ENCODE measurements at regions not wholly inside any gene's neighbourhood (a gene's known extent, or its start where the extent isn't known, plus 50 kb on each side); places are given as distances from the start of the nearest gene placed in this dataset.

GRCh38 chr9:96082516-96083232 is 207.2 kb downstream of the ERCC6L2 start:
- Histone ChIP-seq H3K23ac (ENCODE audit: insufficient read length) (no peak overlapping the region), H4K8ac (ENCODE audit: extremely low read depth, insufficient read depth, low read length) (no peak overlapping the region), H3K56ac (replicated peaks; ENCODE audit: insufficient read length, low read depth, low read length) (no peak overlapping the region), H2AFZ (ENCODE audit: low read length) (no peak overlapping the region), H3K36me3 (ENCODE audit: control insufficient read depth in 2 of 4, insufficient read depth in 4 of 4, low read length in 3 of 4) (no peaks in the 10 kb centered on the region), H2BK120ac (replicated peaks; ENCODE audit: low read depth, low read length) (no peak overlapping the region), H2BK5ac (ENCODE audit: low read depth, low read length) (no peak overlapping the region), H3K14ac (ENCODE audit: insufficient read length) (no peak overlapping the region), H3K79me1 (ENCODE audit: low read depth, low read length) (no peaks in the 10 kb centered on the region), H3K4me1 (replicated peaks in 1 of 4; ENCODE audit: control insufficient read depth in 3 of 4, insufficient read depth in 4 of 4, low read length in 3 of 4) (peaks cover 4 to 14% (median 9%) of the 10 kb centered on the region in 4 experiments), H2BK12ac (ENCODE audit: low read depth, low read length) (no peak overlapping the region), H3K27ac (ENCODE audit: low read depth, low read length) (no peak overlapping the region), H3K18ac (ENCODE audit: extremely low read depth, low read length) (no peak overlapping the region), H4K20me1 (replicated peaks in 1 of 2; ENCODE audit: control insufficient read depth in 1 of 2, insufficient read depth in 2 of 2, low read length in 2 of 2) (no peaks in the 10 kb centered on the region), H3K79me2 (ENCODE audit: control insufficient read depth in 1 of 2, insufficient read depth in 2 of 2, low read length in 2 of 2) (no peaks in the 10 kb centered on the region), H3K27me3 (replicated peaks in 1 of 4; ENCODE audit: control insufficient read depth in 3 of 4, extremely low read depth in 1 of 4, insufficient read depth in 3 of 4, low read length in 3 of 4) (no peaks in the 10 kb centered on the region), H3K4me2 (ENCODE audit: insufficient read depth in 1 of 2, low read depth in 2 of 2, low read length in 2 of 2) (no peak overlapping the region), H3K9ac (replicated peaks in 1 of 4; ENCODE audit: extremely low read depth in 1 of 4, low read depth in 3 of 4, low read length in 3 of 4) (no peak overlapping the region), H4K91ac (replicated peaks; ENCODE audit: insufficient read length, low read length) (no peak overlapping the region), H3K9me3 (ENCODE audit: insufficient read depth in 2 of 2, low read depth in 1 of 2, low read length in 1 of 2) (no peaks in the 10 kb centered on the region), H2BK15ac (ENCODE audit: low read length) (no peak overlapping the region), H3K23me2 (ENCODE audit: low read depth, low read length) (no peaks in the 10 kb centered on the region), H4K5ac (ENCODE audit: insufficient read length, low read depth, low read length) (no peak overlapping the region), H2BK20ac (ENCODE audit: low read length) (no peak overlapping the region), H3K4me3 (ENCODE audit: extremely low read depth in 1 of 4, insufficient read depth in 2 of 4, low read depth in 3 of 4, low read length in 4 of 4) (no peak overlapping the region), H3K4ac (replicated peaks; ENCODE audit: insufficient read length, low read depth, low read length) (no peak overlapping the region), H2AK5ac (ENCODE audit: low read depth, low read length) (no peak overlapping the region)
- WGBS, 2 experiments (ENCODE audit: extremely low coverage in 1 of 2, insufficient coverage in 1 of 2, insufficient read length in 1 of 2, insufficient replicate concordance in 2 of 2, low coverage in 1 of 2, low lambda C conversion rate in 2 of 2, missing lambda C conversion rate in 1 of 2): 91% methylated on average over 15 of the region's 15 CpGs; no CpG with 5 or more reads in 1 of the 2 experiments
- DNase-seq (ENCODE audit: low read depth in 1 of 2, low spot score in 2 of 2): no peak
- POLR2A ChIA-PET (ENCODE audit: partially characterized antibody): no interaction called here
- CTCF ChIA-PET (ENCODE audit: partially characterized antibody): interaction anchor here (3.2 to 5.1 kb wide), 2 partner anchors 11 to 135 kb away, joined by 11 to 22 read pairs; no protein-coding TSS in a partner anchor
- FAIRE-seq: no peak
- TF ChIP-seq CHD2 (IDR thresholded peaks at IDR 0.05; ENCODE audit: low read length) (no peak), SP4 (IDR thresholded peaks at IDR 0.05; ENCODE audit: low read length) (no peak), ZNF274 (IDR thresholded peaks at IDR 0.05; ENCODE audit: borderline replicate concordance, extremely low read depth, low read length) (no peak), EZH2 (IDR thresholded peaks at IDR 0.05; ENCODE audit: low read depth, low read length, severe bottlenecking) (no peak), KDM5A (IDR thresholded peaks at IDR 0.05; ENCODE audit: low read length) (no peak), TAF7 (optimal IDR thresholded peaks at IDR 0.05; ENCODE audit: borderline replicate concordance, low read depth, low read length) (no peak), TBP (IDR thresholded peaks at IDR 0.05; ENCODE audit: low read depth, low read length) (no peak), BRCA1 (IDR thresholded peaks at IDR 0.05; ENCODE audit: low read depth, low read length) (no peak), SP1 (IDR thresholded peaks at IDR 0.05; ENCODE audit: low read depth, low read length) (no peak), TAF1 (IDR thresholded peaks at IDR 0.05; ENCODE audit: low read depth, low read length) (no peak), JUND (IDR thresholded peaks at IDR 0.05; ENCODE audit: low read length) (no peak), SRF (IDR thresholded peaks at IDR 0.05; ENCODE audit: low read depth, low read length) (no peak), CREB1 (IDR thresholded peaks at IDR 0.05) (no peak), SUZ12 (IDR thresholded peaks at IDR 0.05; ENCODE audit: low read length) (no peak)
- TF ChIP-seq, protein P1, sequence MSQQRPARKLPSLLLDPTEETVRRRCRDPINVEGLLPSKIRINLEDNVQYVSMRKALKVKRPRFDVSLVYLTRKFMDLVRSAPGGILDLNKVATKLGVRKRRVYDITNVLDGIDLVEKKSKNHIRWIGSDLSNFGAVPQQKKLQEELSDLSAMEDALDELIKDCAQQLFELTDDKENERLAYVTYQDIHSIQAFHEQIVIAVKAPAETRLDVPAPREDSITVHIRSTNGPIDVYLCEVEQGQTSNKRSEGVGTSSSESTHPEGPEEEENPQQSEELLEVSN (IDR thresholded peaks at IDR 0.05): no peak
